WI38 (cell line): ENCODE measurements at regions not wholly inside any gene's neighbourhood (a gene's known extent, or its start where the extent isn't known, plus 50 kb on each side); places are given as distances from the start of the nearest gene placed in this dataset.

Experiments
- H3K4me3 ChIP-seq: 2 replicates; pipeline ENCODE4 v1.5.1; 2011; ENCODE audit warnings: low read depth, mild to moderate bottlenecking, control low read depth, low read length
- CTCF ChIP-seq: IDR thresholded peaks from 2 replicates; pipeline ENCODE4 v1.5.1; 2012; ENCODE audit warnings: low read depth, mild to moderate bottlenecking, control low read depth, low read length

GRCh38 chrX:147680251-147680650 is 231.5 kb upstream of the FMR1 start:
- TF ChIP-seq CTCF = no peak
- no peak overlapping the region for H3K4me3 ChIP-seq

- TF ChIP-seq CTCF = no peak
- H3K4me3 ChIP-seq = no peak overlapping the region
Measured at GRCh38 chrX:147693511-147693910, 218.2 kb upstream of the FMR1 start.

GRCh38 chrX:147699061-147699460 is 212.7 kb upstream of the FMR1 start:
- no peak for TF ChIP-seq CTCF

GRCh38 chrX:147710301-147710700 is 201.4 kb upstream of the FMR1 start:
- H3K4me3 ChIP-seq = no peak overlapping the region
- no peak for TF ChIP-seq CTCF

More at GRCh38 chrX:147699061-147699460, 212.7 kb upstream of the FMR1 start:
- no peak overlapping the region for H3K4me3 ChIP-seq

- H3K4me3 ChIP-seq = no peak overlapping the region
- TF ChIP-seq CTCF = no peak
Measured at GRCh38 chrX:147733369-147733768, 178.3 kb upstream of the FMR1 start.

- TF ChIP-seq CTCF = no peak
- H3K4me3 ChIP-seq = no peak overlapping the region
Measured at GRCh38 chrX:147735364-147735763, 176.4 kb upstream of the FMR1 start.

- no peak for TF ChIP-seq CTCF
- H3K4me3 ChIP-seq = no peak overlapping the region
Measured at GRCh38 chrX:147736045-147736444, 175.7 kb upstream of the FMR1 start.
